HG02981 (cell line): ENCODE measurements at regions not wholly inside any gene's neighbourhood (a gene's known extent, or its start where the extent isn't known, plus 50 kb on each side); places are given as distances from the start of the nearest gene placed in this dataset.
"Not testable (repeated sequence)": the region's sequence is repeated elsewhere in the genome, so short reads cannot be mapped to it uniquely, and the experiment has no call there.

Source experiments
- ATAC-seq: cut with Tn5 transposase; IDR thresholded peaks from one replicate; pipeline ENCODE4 v1.9.1; 2021; ENCODE audit warnings: mild to moderate bottlenecking, moderate library complexity; ENCODE audit not compliant: unreplicated experiment

GRCh38 chrX:131595120-131595519 is 51.2 kb downstream of the OR13H1 start:
- no peak for ATAC-seq

DNA sequence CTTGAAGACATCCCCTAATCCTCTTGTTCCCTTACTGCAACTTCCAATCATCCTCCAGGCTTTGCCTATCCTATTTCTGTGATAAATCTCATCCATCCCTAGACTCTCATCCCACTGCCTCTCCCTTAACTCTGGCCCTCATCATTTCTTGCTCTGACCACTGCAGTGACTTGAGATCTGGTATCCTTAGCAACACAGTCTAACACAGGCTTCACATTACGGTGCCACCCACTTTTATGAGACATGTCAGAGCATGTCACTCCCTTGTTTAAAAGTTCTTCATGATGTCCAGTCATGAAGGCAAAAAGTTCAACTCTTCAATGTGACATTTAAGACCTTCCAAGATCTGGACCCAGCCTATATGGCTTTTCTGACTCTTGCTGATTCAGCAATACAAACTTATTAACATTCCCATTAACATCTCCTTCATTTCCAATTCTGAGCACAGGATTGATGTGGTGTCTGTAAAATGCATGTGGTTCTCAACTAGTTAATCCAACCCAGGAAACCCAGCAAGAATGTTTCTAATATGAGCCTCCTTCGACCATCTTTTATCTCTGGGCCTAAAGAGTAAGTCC is 64.0 kb downstream of the OR13H1 start:
- ATAC-seq, result no peak

DNA sequence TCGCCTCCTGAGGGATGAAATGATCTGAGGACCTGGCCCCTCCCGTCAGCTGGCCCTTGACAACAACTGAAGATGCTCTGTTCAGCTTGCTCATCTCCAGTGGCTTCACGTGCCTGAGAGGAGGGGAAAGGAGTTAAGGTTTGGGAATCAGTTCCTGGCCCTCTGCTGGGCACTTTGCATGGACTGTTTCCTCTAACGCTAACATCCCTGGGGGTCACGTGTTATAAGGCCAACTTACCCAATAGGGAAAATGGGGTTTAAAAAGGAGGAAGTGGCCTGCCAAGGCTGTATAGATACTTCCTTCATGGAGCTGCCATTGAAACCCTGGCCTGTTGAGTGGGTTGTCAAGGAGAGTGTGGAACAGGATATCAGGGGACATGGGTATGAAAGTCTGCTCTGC is 65.6 kb downstream of the OR13H1 start:
- no peak for ATAC-seq

DNA sequence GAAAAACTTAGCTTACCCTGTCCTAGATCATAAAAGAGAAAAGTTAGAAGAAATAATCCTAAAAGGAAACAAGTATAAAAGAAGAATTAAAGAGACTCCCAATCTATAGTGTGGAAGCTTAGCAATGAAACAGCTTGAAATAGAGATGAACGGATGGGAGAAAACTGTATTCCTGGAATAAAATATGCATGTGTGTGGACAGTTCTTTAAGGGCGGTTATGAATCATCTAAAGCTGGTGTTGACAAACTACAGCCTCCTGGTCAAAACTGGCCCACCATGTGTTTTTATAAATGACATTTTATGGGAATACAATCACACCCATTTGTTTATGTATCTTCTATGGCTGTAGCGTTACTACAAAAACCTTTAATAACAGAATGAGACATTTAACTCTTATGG is 69.4 kb downstream of the OR13H1 start:
- no peak for ATAC-seq

DNA sequence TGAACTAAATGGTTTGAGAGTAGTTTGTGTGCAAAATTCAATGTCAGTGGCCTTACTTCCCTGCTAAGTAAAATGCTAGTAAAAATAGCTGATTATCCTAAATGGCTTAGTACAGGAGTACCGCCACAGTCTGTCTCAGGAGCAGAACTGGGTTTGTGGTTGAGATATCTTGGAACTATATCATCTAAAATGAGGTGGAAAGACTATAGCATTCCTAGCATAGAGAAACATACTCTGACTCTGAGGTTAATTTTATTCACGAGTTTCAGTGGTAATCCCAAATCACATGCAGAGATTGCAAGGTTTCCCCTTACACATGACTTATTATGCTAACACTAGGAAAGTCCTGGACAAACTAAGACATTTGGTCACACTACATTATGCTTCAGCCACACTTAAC is 70.4 kb downstream of the OR13H1 start:
- ATAC-seq, result no peak

DNA sequence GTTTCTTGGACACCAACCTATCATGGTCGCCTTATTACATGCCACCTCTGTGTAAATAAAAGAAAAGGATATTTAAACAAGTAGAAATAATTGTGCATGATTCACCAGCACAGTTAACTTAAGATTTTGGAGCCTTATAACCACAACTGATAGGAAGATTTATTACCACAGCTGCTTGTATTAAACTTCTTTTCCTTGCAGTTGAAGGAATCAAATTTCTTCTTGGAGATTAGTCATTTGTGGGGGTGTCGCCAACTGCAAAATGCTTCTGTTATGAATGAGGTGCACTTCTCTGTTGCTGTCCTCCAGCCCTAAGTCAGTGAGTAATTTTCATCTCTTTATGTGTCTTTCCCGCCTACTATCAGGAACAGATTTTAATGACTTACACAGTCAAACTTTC is 73.3 kb downstream of the OR13H1 start:
- ATAC-seq, result no peak

GRCh38 chrX:131621650-131622049 is 77.8 kb downstream of the OR13H1 start:
- ATAC-seq, result no peak

DNA sequence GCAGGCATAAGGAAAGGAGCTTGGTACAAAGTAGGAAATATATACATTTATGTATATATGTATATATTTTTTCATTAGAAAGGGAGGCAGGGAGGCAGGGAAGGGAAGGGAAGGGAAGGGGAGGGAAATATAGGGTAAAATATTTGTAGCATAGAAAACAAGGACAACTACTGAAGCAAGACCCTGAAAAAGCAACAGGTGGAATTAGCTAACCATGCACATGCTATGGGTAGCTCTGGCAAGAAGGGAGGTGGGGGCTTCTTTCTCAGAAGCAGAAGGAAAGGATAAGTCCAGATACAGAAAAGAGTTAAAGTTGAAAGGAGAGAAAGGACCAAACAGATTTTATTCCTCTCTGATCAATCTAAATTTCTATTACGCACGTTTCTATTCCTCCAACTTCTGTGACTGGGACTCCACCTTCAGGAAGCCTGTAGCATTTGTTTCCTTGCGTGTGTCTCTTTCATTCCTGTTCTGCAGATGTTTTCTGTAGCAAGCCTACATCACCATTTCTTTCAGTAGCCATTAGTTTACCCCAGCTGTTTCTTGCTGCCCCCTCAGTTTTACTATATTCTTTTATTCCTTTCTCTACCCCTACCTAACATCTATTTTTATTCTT is 82.9 kb downstream of the OR13H1 start:
- no peak for ATAC-seq

- ATAC-seq, result no peak
These were observed 86.7 kb downstream of the OR13H1 start for GRCh38 chrX:131630534-131630933.

- peak; percentile 77 for ATAC-seq
These were observed 89.5 kb downstream of the OR13H1 start for GRCh38 chrX:131633285-131633917.

GRCh38 chrX:131634900-131635299 is 91.0 kb downstream of the OR13H1 start:
- no peak for ATAC-seq

- no peak for ATAC-seq
These were observed 102.2 kb downstream of the OR13H1 start for GRCh38 chrX:131646106-131646505.

GRCh38 chrX:131649741-131650140 is 105.9 kb downstream of the OR13H1 start:
- no peak for ATAC-seq

- no peak for ATAC-seq
These were observed 107.0 kb downstream of the OR13H1 start for GRCh38 chrX:131650637-131651410.

- not testable (repeated sequence) for ATAC-seq
These were observed 119.9 kb downstream of the OR13H1 start for GRCh38 chrX:131663726-131664125.

GRCh38 chrX:131671735-131672134 is 127.9 kb downstream of the OR13H1 start:
- no peak for ATAC-seq

GRCh38 chrX:131675596-131676194 is 131.8 kb downstream of the OR13H1 start:
- ATAC-seq, result peak; percentile 65

GRCh38 chrX:131677655-131678628 is 134.1 kb downstream of the OR13H1 start:
- peak; percentile 79 for ATAC-seq

GRCh38 chrX:131682735-131683134 is 138.9 kb downstream of the OR13H1 start:
- not testable (repeated sequence) for ATAC-seq

DNA sequence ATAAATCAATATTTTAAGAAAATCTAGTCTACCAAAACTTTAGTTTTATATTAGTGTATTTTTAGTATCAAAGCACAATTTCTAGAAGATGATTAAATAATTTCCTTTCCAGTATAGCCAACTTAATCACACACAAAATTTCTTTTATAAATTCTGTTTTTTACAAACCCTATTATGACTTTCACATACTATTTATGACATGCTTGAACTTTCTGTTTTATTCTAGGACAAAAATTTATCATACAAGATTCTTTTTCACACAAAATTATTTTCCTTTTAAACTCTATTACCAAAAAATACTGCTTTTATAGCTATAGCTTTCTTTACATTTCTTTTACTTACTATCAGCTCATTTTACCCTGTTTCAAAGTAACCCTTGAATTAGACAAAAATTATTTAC is 149.5 kb downstream of the OR13H1 start:
- no peak for ATAC-seq
